ENCODE measurements at regions not wholly inside any gene's neighbourhood (a gene's known extent, or its start where the extent isn't known, plus 50 kb on each side); places are given as distances from the start of the nearest gene placed in this dataset.

GRCh38 chr5:8050616-8051175 lies 181.7 kb downstream of the MTRR start:
- no peak for DNase-seq

GRCh38 chr5:8053270-8053669 lies 184.3 kb downstream of the MTRR start:
- DNase-seq, result no peak

- peak in 2 of 14 donors; percentile 2 for DNase-seq
These were observed 188.8 kb downstream of the MTRR start for GRCh38 chr5:8057769-8058168.

- no peak for DNase-seq
These were observed 189.8 kb downstream of the MTRR start for GRCh38 chr5:8058616-8059190.

- DNase-seq, result no peak
These were observed 190.4 kb downstream of the MTRR start for GRCh38 chr5:8059337-8059736.

- no peak for DNase-seq
These were observed 191.4 kb downstream of the MTRR start for GRCh38 chr5:8060235-8060952.

- DNase-seq, result peak in 8 of 14 donors; percentile 2 to 66 (median 22)
These were observed 192.0 kb downstream of the MTRR start for GRCh38 chr5:8060953-8061429.

- no peak for DNase-seq
These were observed 193.6 kb downstream of the MTRR start for GRCh38 chr5:8062521-8062920.

GRCh38 chr5:8068078-8068477 lies 199.1 kb downstream of the MTRR start:
- DNase-seq, result no peak

GRCh38 chr5:8070138-8070537 lies 201.2 kb downstream of the MTRR start:
- DNase-seq, result no peak

GRCh38 chr5:8079056-8079455 lies 210.1 kb downstream of the MTRR start:
- no peak for DNase-seq

- no peak for DNase-seq
These were observed 212.2 kb downstream of the MTRR start for GRCh38 chr5:8081179-8081578.

- DNase-seq, result no peak
These were observed 224.7 kb downstream of the MTRR start for GRCh38 chr5:8093669-8094068.

GRCh38 chr5:8094304-8094703 lies 225.4 kb downstream of the MTRR start:
- DNase-seq, result no peak

- DNase-seq, result peak in 1 of 14 donors; percentile 75
These were observed 228.2 kb downstream of the MTRR start for GRCh38 chr5:8097146-8097545.

GRCh38 chr5:8098081-8098480 lies 229.1 kb downstream of the MTRR start:
- DNase-seq, result no peak

- no peak for DNase-seq
These were observed 233.8 kb downstream of the MTRR start for GRCh38 chr5:8102714-8103113.

- DNase-seq, result no peak
These were observed 245.8 kb downstream of the MTRR start for GRCh38 chr5:8114597-8115266.

GRCh38 chr5:8123559-8123958 lies 254.6 kb downstream of the MTRR start:
- DNase-seq, result no peak

- DNase-seq, result peak in 2 of 14 donors; percentile 33 to 96
These were observed 265.7 kb downstream of the MTRR start for GRCh38 chr5:8134609-8135008.

GRCh38 chr5:8135742-8136141 lies 266.8 kb downstream of the MTRR start:
- DNase-seq, result no peak

- DNase-seq, result peak in 1 of 14 donors; percentile 78
These were observed 267.3 kb downstream of the MTRR start for GRCh38 chr5:8136271-8136670.

GRCh38 chr5:8137941-8138550 lies 269.1 kb downstream of the MTRR start:
- no peak for DNase-seq

All from C1 segment of cervical spinal cord (tissue), 14 donors.